ENCODE measurements at regions not wholly inside any gene's neighbourhood (a gene's known extent, or its start where the extent isn't known, plus 50 kb on each side); places are given as distances from the start of the nearest gene placed in this dataset.

GRCh38 chr15:97443101-97443500 is 517.4 kb upstream of the ARRDC4 start:
- Histone ChIP-seq H3K27ac (no peak overlapping the region), H3K27me3 (no peaks in the 10 kb centered on the region), H3K9me3 (no peaks in the 10 kb centered on the region), H3K4me1 (ENCODE audit: insufficient read depth) (no peaks in the 10 kb centered on the region), H3K36me3 (no peaks in the 10 kb centered on the region), H3K4me3 (no peak overlapping the region)
- no peak for TF ChIP-seq EP300 (IDR thresholded peaks at IDR 0.05)
- TF ChIP-seq CTCF (IDR thresholded peaks at IDR 0.05), result no peak
- TF ChIP-seq POLR2A (IDR thresholded peaks at IDR 0.05), result no peak
- intact Hi-C loops (cut with DNase I), result no loop called here
- 57 to 77% (median 71%) methylated on average over 1 of the region's 1 CpG for WGBS, 3 donors
- no peak for DNase-seq

- 52 to 68% (median 58%) methylated on average over 3 of the region's 3 CpGs for WGBS, 3 donors
- TF ChIP-seq POLR2A (IDR thresholded peaks at IDR 0.05), result no peak
- TF ChIP-seq EP300 (IDR thresholded peaks at IDR 0.05), result no peak
- TF ChIP-seq CTCF (IDR thresholded peaks at IDR 0.05), result no peak
- no peak for DNase-seq
Observed at GRCh38 chr15:97446138-97446537, 514.4 kb upstream of the ARRDC4 start.

GRCh38 chr15:97456521-97457202 is 503.8 kb upstream of the ARRDC4 start:
- DNase-seq, result no peak
- no peak for TF ChIP-seq POLR2A (IDR thresholded peaks at IDR 0.05)
- TF ChIP-seq CTCF (IDR thresholded peaks at IDR 0.05), result no peak
- TF ChIP-seq EP300 (IDR thresholded peaks at IDR 0.05), result no peak
- Histone ChIP-seq H3K4me1 (ENCODE audit: insufficient read depth) (no peaks in the 10 kb centered on the region), H3K9me3 (no peaks in the 10 kb centered on the region), H3K27me3 (no peaks in the 10 kb centered on the region), H3K36me3 (no peaks in the 10 kb centered on the region), H3K27ac (no peak overlapping the region), H3K4me3 (no peak overlapping the region)
- intact Hi-C loops (cut with DNase I), result no loop called here
- WGBS, 3 donors, result 75 to 84% (median 82%) methylated on average over 7 of the region's 7 CpGs

More at GRCh38 chr15:97446138-97446537, 514.4 kb upstream of the ARRDC4 start:
- H3K4me3 ChIP-seq, result no peak overlapping the region
- H3K4me1 ChIP-seq (ENCODE audit: insufficient read depth), result no peaks in the 10 kb centered on the region
- no peaks in the 10 kb centered on the region for H3K36me3 ChIP-seq
- intact Hi-C loops (cut with DNase I), result no loop called here
- H3K9me3 ChIP-seq, result no peaks in the 10 kb centered on the region
- no peaks in the 10 kb centered on the region for H3K27me3 ChIP-seq
- H3K27ac ChIP-seq, result no peak overlapping the region

- H3K4me1 ChIP-seq (ENCODE audit: insufficient read depth), result no peaks in the 10 kb centered on the region
- TF ChIP-seq POLR2A (IDR thresholded peaks at IDR 0.05), result no peak
- no peak for TF ChIP-seq CTCF (IDR thresholded peaks at IDR 0.05)
- no peak for TF ChIP-seq EP300 (IDR thresholded peaks at IDR 0.05)
- no peaks in the 10 kb centered on the region for H3K36me3 ChIP-seq
- no peaks in the 10 kb centered on the region for H3K9me3 ChIP-seq
- H3K4me3 ChIP-seq, result no peak overlapping the region
- intact Hi-C loops (cut with DNase I), result no loop called here
- no peak for DNase-seq
- WGBS, 3 donors, result 74 to 82% (median 80%) methylated on average over 3 of the region's 3 CpGs
- no peak overlapping the region for H3K27ac ChIP-seq
- no peaks in the 10 kb centered on the region for H3K27me3 ChIP-seq
Observed at GRCh38 chr15:97457203-97457847, 503.2 kb upstream of the ARRDC4 start.

Data from ovary (tissue), 7 donors.